NOMO-1 treated with DMSO at 0.1 percent for 48 hours (cell line): ENCODE measurements at regions not wholly inside any gene's neighbourhood (a gene's known extent, or its start where the extent isn't known, plus 50 kb on each side); places are given as distances from the start of the nearest gene placed in this dataset.

Experiments
- DNase-seq: peaks from one replicate; lab custom pipeline; 2025; ENCODE audit not compliant: unreplicated experiment; lab: John Stamatoyannopoulos, UW

DNA sequence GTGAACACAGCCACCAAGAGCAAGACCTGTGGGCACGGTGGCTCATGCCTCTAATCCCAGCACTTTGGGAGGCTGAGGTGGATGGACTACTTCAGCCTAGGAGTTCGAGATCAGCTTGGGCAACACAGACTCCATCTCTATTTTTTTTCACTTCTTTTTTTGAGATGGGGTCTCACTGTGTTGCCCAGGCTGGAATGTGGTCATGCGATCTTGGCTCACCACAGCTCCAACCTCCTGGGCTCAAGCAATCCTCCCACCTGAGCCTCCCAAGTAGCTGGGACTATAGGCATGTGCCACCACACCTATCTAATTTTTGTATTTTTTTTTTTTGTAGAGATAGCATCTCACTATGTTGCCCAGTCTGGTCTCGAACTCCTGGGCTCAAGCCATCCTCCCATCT is 54.4 kb upstream of the SPRED2 start:
- no peak for DNase-seq

DNA sequence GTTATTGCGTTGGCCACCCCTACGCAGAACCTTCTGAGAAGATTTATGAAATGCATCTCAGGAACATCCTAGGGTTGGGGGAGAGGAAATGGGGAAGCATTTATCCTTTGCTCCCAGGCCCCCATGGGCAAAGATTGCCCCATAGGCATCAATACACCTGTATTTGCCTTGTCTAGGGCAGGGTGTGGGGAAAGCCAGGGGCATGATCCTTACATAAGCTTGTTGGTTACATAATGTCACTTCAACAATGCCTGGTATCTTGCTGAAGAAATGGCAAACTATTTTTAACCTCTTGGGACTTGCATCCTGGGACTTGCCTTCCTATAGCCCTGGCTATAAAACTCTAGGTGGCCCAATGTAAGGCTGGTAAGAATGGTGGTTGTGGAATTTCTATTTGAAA is 53.9 kb upstream of the SPRED2 start:
- DNase-seq: no peak

DNA sequence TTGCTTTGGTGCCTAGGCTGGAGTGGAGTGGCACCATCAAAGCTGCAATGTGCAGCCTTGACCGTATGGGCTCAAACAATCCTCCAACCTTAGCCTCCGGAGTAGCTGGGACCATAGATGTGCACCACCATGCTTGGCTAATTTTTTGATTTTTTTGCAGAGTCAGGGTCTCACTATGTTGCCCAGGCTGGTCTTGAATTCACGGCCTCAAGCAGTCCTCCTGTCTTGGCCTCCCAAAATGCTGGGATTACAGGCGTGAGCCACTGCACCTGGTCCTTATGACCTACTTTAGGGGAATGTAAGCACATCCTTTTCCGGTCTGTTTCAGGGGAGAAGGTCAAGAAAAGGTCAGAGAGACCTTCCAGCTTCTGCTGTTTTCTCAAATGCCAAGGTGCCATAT is 53.4 kb upstream of the SPRED2 start:
- no peak for DNase-seq

DNA sequence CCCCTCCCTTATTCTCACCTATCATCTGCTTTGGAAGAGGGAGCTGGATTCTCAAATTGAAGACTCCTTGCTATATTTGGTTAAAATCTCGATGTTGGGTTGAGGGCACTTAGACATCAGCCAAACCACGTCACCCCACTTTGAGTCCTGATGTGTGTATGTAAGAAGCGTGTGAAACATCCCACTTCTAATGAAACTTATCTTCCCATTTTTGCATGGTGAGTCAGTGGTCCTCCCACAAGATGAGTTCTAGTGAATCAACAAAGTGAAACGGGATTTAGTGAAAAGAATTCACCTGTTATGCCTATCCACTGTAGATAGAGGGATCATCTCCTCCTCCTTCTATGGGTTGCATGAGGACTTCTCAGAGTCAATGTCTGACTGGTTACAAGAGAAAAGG is 51.4 kb upstream of the SPRED2 start:
- no peak for DNase-seq

DNA sequence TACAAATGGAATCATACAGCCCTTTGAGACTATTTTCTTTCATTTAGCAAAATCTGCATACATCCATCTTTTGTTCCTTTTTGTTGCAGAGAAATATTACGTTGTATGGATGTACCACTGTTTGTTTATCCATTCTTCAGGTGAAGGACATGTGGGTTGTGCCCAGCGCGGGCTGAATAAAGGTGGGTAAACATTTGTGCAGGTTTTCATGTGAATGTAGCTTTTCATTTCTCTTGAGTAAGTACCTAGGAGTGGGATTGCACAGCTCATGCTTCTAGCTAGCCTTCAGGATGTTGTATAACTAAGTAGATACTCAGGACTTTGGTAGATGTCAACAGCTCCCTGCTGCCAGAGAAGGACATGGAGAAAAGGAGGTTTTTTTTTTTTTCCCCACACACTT is 50.6 kb upstream of the SPRED2 start:
- no peak for DNase-seq
